ENCODE measurements at regions not wholly inside any gene's neighbourhood (a gene's known extent, or its start where the extent isn't known, plus 50 kb on each side); places are given as distances from the start of the nearest gene placed in this dataset.

DNA sequence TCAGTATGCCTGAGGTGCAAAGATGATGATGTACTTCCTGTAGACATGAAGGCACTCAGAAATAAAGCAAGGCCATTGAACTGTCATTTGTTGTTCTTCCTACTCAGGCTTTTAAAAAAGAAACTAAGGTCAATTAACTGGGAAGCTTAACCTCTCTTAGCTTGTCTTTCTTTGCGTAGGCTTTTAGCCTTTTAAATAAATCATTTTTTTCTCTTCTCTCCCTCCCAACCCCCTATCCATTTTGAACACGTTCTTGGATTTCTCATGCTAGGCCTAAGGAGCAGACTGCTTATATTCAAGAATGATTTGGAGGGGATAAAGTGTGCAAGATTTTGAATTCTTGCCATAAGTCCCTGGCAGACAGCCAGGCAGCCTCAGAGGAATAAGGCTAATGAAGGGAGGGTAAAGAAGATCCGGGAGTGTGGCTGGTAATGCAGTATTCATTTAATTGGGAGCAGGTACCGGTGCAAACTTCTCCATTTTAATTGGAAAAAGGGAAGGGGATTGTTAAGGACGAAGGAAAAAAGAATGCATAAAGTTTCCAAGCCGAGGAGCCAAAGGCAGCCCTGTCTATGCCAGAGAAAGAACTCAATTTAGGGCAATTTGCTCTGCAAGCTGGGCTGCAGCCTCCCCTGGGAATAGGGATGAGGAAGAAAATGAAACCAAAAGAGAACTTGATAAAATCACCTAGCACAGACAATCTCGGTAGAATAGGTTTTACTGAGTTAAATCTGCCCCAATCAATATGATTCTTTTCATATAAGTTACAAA is 343.8 kb upstream of the MMS22L start:
- Histone ChIP-seq H3K9ac (no peak overlapping the region), H3K4me2 (ENCODE audit: unreplicated experiment) (peak overlapping the region; percentile 39), H3K36me3 (ENCODE audit: low read depth) (no peaks in the 10 kb centered on the region), H3F3A (ENCODE audit: insufficient read depth) (peaks cover 16% of the 10 kb centered on the region; the same call in 1 of the 2 replicates), H3K4me3 (peak overlapping the region; percentile 48), H3K9me2 (ENCODE audit: insufficient read depth) (no peaks in the 10 kb centered on the region), H3K9me3 (ENCODE audit: low read depth) (no peaks in the 10 kb centered on the region), H2AFZ (peak overlapping the region; percentile 62), H3K4me1 (ENCODE audit: insufficient read depth) (peaks cover 20% of the 10 kb centered on the region), H3K27me3 (replicated peaks; ENCODE audit: insufficient read depth) (no peaks in the 10 kb centered on the region), H3K79me2 (ENCODE audit: insufficient read depth) (no peaks in the 10 kb centered on the region), H4K20me1 (ENCODE audit: insufficient read depth) (no peaks in the 10 kb centered on the region), H3K27ac (no peak overlapping the region)
- whole genome bisulfite sequencing, 2 experiments (ENCODE audit: low coverage in 1 of 2, low lambda C conversion rate in 2 of 2, missing lambda C conversion rate in 2 of 2), result 14 to 18% methylated on average over 7 of the region's 7 CpGs
- in situ Hi-C loops (cut with MboI), result no loop called here
- peak; percentile 64 for DNase-seq
- TF ChIP-seq EZH2phosphoT487 (IDR thresholded peaks at IDR 0.05; ENCODE audit: insufficient read depth, low read depth) (no peak), EZH2 (IDR thresholded peaks at IDR 0.05; ENCODE audit: insufficient read depth, poor library complexity, severe bottlenecking) (no peak)

DNA sequence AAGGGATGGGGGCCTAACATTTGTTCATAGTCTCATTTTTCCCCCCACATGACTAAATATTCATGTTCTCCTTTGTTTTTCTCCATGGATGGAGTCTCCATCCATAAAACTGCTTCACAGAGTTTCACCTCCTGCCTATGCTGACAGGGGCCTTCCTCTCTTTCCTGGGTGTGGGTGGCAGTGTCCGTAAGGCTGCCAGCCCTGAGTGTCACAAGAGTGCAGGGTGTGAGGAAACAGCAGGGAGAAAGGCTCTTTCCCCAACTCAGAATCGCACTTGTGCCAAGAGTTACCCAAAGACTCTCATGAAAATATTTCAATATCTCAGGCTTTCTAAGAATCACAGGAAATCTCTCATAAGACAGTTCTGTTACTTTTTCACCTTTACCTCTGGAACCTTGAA is 346.2 kb upstream of the MMS22L start:
- Histone ChIP-seq H3K4me2 (ENCODE audit: unreplicated experiment) (no peak overlapping the region), H4K20me1 (ENCODE audit: insufficient read depth) (no peaks in the 10 kb centered on the region), H3K36me3 (ENCODE audit: low read depth) (no peaks in the 10 kb centered on the region), H3K4me1 (ENCODE audit: insufficient read depth) (peaks cover 27% of the 10 kb centered on the region), H2AFZ (no peak overlapping the region), H3K27me3 (replicated peaks; ENCODE audit: insufficient read depth) (no peaks in the 10 kb centered on the region), H3K27ac (no peak overlapping the region), H3K9me2 (ENCODE audit: insufficient read depth) (no peaks in the 10 kb centered on the region), H3F3A (ENCODE audit: insufficient read depth) (peaks cover 20% of the 10 kb centered on the region; the same call in 1 of the 2 replicates), H3K79me2 (ENCODE audit: insufficient read depth) (no peaks in the 10 kb centered on the region), H3K9me3 (ENCODE audit: low read depth) (no peaks in the 10 kb centered on the region), H3K9ac (no peak overlapping the region), H3K4me3 (no peak overlapping the region)
- no peak for DNase-seq
- TF ChIP-seq EZH2 (IDR thresholded peaks at IDR 0.05; ENCODE audit: insufficient read depth, poor library complexity, severe bottlenecking), result no peak
- TF ChIP-seq EZH2phosphoT487 (IDR thresholded peaks at IDR 0.05; ENCODE audit: insufficient read depth, low read depth), result no peak
- in situ Hi-C loops (cut with MboI), result no loop called here
- 78 to 83% methylated on average over 2 of the region's 2 CpGs for WGBS, 2 experiments (ENCODE audit: low coverage in 1 of 2, low lambda C conversion rate in 2 of 2, missing lambda C conversion rate in 2 of 2)

DNA sequence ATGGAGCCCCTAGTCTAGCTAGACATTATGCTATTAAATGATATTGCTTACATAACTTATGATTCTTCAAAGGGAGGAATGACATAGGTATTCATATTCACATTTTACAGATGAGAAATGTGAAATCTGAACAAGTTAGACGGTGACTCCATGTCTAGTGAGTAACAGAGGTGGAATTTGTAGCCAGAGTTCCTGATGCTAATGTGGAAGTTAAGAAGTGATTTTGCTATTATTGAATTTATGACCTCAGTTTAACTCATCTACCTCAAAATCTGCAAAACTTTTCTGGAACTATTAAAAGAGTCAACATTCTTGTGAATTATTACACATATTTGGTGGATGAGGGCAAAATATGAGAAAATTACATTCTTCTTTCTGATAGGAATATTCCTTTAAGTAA is 347.6 kb upstream of the MMS22L start:
- in situ Hi-C loops (cut with MboI), result no loop called here
- peak; percentile 67 for DNase-seq
- no peaks in the 10 kb centered on the region for H3K79me2 ChIP-seq (ENCODE audit: insufficient read depth)
- H3K4me2 ChIP-seq (ENCODE audit: unreplicated experiment), result peak overlapping the region; percentile 48
- H4K20me1 ChIP-seq (ENCODE audit: insufficient read depth), result no peaks in the 10 kb centered on the region
- no peaks in the 10 kb centered on the region for H3K9me3 ChIP-seq (ENCODE audit: low read depth)
- H3K27me3 ChIP-seq (replicated peaks; ENCODE audit: insufficient read depth), result no peaks in the 10 kb centered on the region
- WGBS, 2 experiments (ENCODE audit: low coverage in 1 of 2, low lambda C conversion rate in 2 of 2, missing lambda C conversion rate in 2 of 2), result 0% methylated on average over 1 of the region's 1 CpG
- peaks cover 20% of the 10 kb centered on the region; the same call in 1 of the 2 replicates for H3F3A ChIP-seq (ENCODE audit: insufficient read depth)
- H3K27ac ChIP-seq, result peak overlapping the region; percentile 13; the same call in 1 of the 2 replicates
- H3K9me2 ChIP-seq (ENCODE audit: insufficient read depth), result no peaks in the 10 kb centered on the region
- H3K4me3 ChIP-seq, result no peak overlapping the region
- peaks cover 27% of the 10 kb centered on the region for H3K4me1 ChIP-seq (ENCODE audit: insufficient read depth)
- no peak overlapping the region for H3K9ac ChIP-seq
- no peaks in the 10 kb centered on the region for H3K36me3 ChIP-seq (ENCODE audit: low read depth)
- H2AFZ ChIP-seq, result no peak overlapping the region
- no peak for TF ChIP-seq EZH2phosphoT487 (IDR thresholded peaks at IDR 0.05; ENCODE audit: insufficient read depth, low read depth)
- TF ChIP-seq EZH2 (IDR thresholded peaks at IDR 0.05; ENCODE audit: insufficient read depth, poor library complexity, severe bottlenecking), result no peak

DNA sequence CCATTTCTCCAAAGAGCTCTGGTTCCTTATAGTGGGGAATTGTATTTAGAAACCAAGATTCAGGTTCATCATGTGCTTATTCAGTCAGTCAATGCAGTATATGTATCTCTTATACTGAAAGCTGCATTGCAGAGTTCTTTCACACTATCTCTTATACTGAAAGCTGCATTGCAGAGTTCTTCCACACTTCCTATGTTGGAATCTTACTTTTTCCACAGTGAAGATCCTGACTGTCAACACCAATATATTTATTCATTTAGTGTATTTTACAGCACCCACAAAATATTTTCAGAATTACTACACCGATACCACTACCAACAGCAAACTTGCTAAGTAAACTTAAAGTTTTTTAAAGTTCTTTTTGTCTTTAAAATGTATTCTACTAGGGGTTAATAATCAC is 349.3 kb upstream of the MMS22L start:
- DNase-seq, result peak; percentile 20
- Histone ChIP-seq H2AFZ (peak overlapping the region; percentile 55), H3K36me3 (ENCODE audit: low read depth) (no peaks in the 10 kb centered on the region), H3K9me3 (ENCODE audit: low read depth) (no peaks in the 10 kb centered on the region), H3K4me3 (no peak overlapping the region), H3F3A (ENCODE audit: insufficient read depth) (peaks cover 20% of the 10 kb centered on the region; the same call in 1 of the 2 replicates), H4K20me1 (ENCODE audit: insufficient read depth) (no peaks in the 10 kb centered on the region), H3K27ac (no peak overlapping the region), H3K4me1 (ENCODE audit: insufficient read depth) (peaks cover 27% of the 10 kb centered on the region), H3K27me3 (replicated peaks; ENCODE audit: insufficient read depth) (no peaks in the 10 kb centered on the region), H3K9me2 (ENCODE audit: insufficient read depth) (no peaks in the 10 kb centered on the region), H3K79me2 (ENCODE audit: insufficient read depth) (no peaks in the 10 kb centered on the region), H3K9ac (no peak overlapping the region), H3K4me2 (ENCODE audit: unreplicated experiment) (peak overlapping the region; percentile 48)
- in situ Hi-C loops (cut with MboI), result no loop called here
- WGBS, 2 experiments (ENCODE audit: low coverage in 1 of 2, low lambda C conversion rate in 2 of 2, missing lambda C conversion rate in 2 of 2), result 43 to 58% methylated on average over 1 of the region's 1 CpG
- TF ChIP-seq EZH2phosphoT487 (IDR thresholded peaks at IDR 0.05; ENCODE audit: insufficient read depth, low read depth) (no peak), EZH2 (IDR thresholded peaks at IDR 0.05; ENCODE audit: insufficient read depth, poor library complexity, severe bottlenecking) (no peak)

Data from GM23248 (cell line).